SK-N-SH treated with all-trans-retinoic acid at 6 μM for 48 hours (cell line): ENCODE measurements at regions not wholly inside any gene's neighbourhood (a gene's known extent, or its start where the extent isn't known, plus 50 kb on each side); places are given as distances from the start of the nearest gene placed in this dataset.
"Not testable (repeated sequence)": the region's sequence is repeated elsewhere in the genome, so short reads cannot be mapped to it uniquely, and the experiment has no call there.

Source experiments
- ATAC-seq: fragments of 200-7000 bp; cut with Tn5 transposase; 3 replicates; pipeline ENCODE4 v1.9.1; 2020; ENCODE audit warnings: mild to moderate bottlenecking, moderate library complexity
- ARNTL ChIP-seq: fragments of 450-650 bp; formaldehyde crosslinking; IDR thresholded peaks from 2 replicates; pipeline ENCODE4 v1.5.0; 2020; ENCODE audit warnings: low read depth, mild to moderate bottlenecking, moderate library complexity, borderline replicate concordance
- BACH2 ChIP-seq: fragments of 250-450 bp; sonication (Bioruptor Pico); IDR thresholded peaks from 2 replicates; pipeline ENCODE4 v1.9.0; 2021; ENCODE audit warnings: mild to moderate bottlenecking, borderline replicate concordance
- CSDC2 ChIP-seq: fragments of 250-450 bp; sonication (Bioruptor Pico); IDR thresholded peaks from 2 replicates; pipeline ENCODE4 v1.5.0; 2020; ENCODE audit warnings: mild to moderate bottlenecking, moderate library complexity
- ESRRG ChIP-seq: fragments of 250-450 bp; sonication (Bioruptor Pico); IDR thresholded peaks from 2 replicates; pipeline ENCODE4 v1.6.1; 2021; ENCODE audit warnings: mild to moderate bottlenecking
- GLIS3 ChIP-seq: fragments of 250-450 bp; sonication (Bioruptor Pico); IDR thresholded peaks from 2 replicates; pipeline ENCODE4 v1.5.0; 2020; ENCODE audit warnings: mild to moderate bottlenecking, moderate library complexity
- ISL1 ChIP-seq: fragments of 250-450 bp; sonication (Bioruptor Pico); IDR thresholded peaks from 2 replicates; pipeline ENCODE4 v2.1.2; 2022; ENCODE audit warnings: mild to moderate bottlenecking, moderate library complexity
- OSR1 ChIP-seq: fragments of 250-450 bp; sonication (Bioruptor Pico); IDR thresholded peaks from 2 replicates; pipeline ENCODE4 v1.8.0; 2022; ENCODE audit warnings: moderate library complexity, mild to moderate bottlenecking, inconsistent platforms
- PPARA ChIP-seq: fragments of 250-450 bp; sonication (Bioruptor Pico); IDR thresholded peaks from 2 replicates; pipeline ENCODE4 v1.5.0; 2020; ENCODE audit warnings: mild to moderate bottlenecking, borderline replicate concordance
- RARB ChIP-seq: fragments of 250-450 bp; sonication (Bioruptor Pico); IDR thresholded peaks from 2 replicates; pipeline ENCODE4 v1.8.0; 2021; ENCODE audit warnings: mild to moderate bottlenecking, moderate library complexity
- SNAI2 ChIP-seq: fragments of 250-450 bp; sonication (Bioruptor Pico); IDR thresholded peaks from 2 replicates; pipeline ENCODE4 v1.5.0; 2020; ENCODE audit warnings: mild to moderate bottlenecking, moderate library complexity
- TCF4 ChIP-seq: fragments of 250-450 bp; sonication (Bioruptor Pico); IDR thresholded peaks from 2 replicates; pipeline ENCODE4 v1.8.0; 2021; ENCODE audit warnings: mild to moderate bottlenecking, moderate library complexity, borderline replicate concordance
- ZC3H10 ChIP-seq: fragments of 250-450 bp; sonication (Bioruptor Pico); IDR thresholded peaks from 2 replicates; pipeline ENCODE4 v1.5.1; 2021; ENCODE audit warnings: mild to moderate bottlenecking, moderate library complexity
- ZFP3 ChIP-seq: fragments of 250-450 bp; sonication (Bioruptor Pico); IDR thresholded peaks from 2 replicates; pipeline ENCODE4 v1.5.0; 2020; ENCODE audit warnings: mild to moderate bottlenecking, moderate library complexity
- ZFP30 ChIP-seq: fragments of 450-650 bp; formaldehyde crosslinking; IDR thresholded peaks from 2 replicates; pipeline ENCODE4 v1.5.0; 2022; ENCODE audit warnings: mild to moderate bottlenecking, moderate library complexity
- ZNF565 ChIP-seq: fragments of 450-650 bp; formaldehyde crosslinking; conservative IDR thresholded peaks from 2 replicates; pipeline ENCODE4 v1.5.0; 2020; ENCODE audit warnings: low read depth, mild to moderate bottlenecking, moderate library complexity
- ZNF70 ChIP-seq: fragments of 450-650 bp; formaldehyde crosslinking; IDR thresholded peaks from 2 replicates; pipeline ENCODE4 v1.5.0; 2020; ENCODE audit warnings: mild to moderate bottlenecking, moderate library complexity
- TF ChIP-seq, protein P1 (sequence below): fragments of 250-450 bp; sonication (Bioruptor Pico); IDR thresholded peaks from 2 replicates; pipeline ENCODE4 v1.8.0; 2021; ENCODE audit warnings: low read depth, mild to moderate bottlenecking, moderate library complexity, borderline replicate concordance
- TF ChIP-seq, protein P2 (sequence below): fragments of 250-450 bp; sonication (Bioruptor Pico); IDR thresholded peaks from 2 replicates; pipeline ENCODE4 v1.8.0; 2020; ENCODE audit warnings: mild to moderate bottlenecking, moderate library complexity, borderline replicate concordance
- TF ChIP-seq, protein P3 (sequence below): fragments of 250-450 bp; sonication (Bioruptor Pico); IDR thresholded peaks from 2 replicates; pipeline ENCODE4 v1.5.1; 2021; ENCODE audit warnings: mild to moderate bottlenecking, moderate library complexity
- TF ChIP-seq, protein P4 (sequence below): fragments of 250-450 bp; sonication (Bioruptor Pico); IDR thresholded peaks from 2 replicates; pipeline ENCODE4 v1.5.0; 2020; ENCODE audit warnings: mild to moderate bottlenecking, moderate library complexity
- TF ChIP-seq, protein P5 (sequence below): fragments of 250-450 bp; sonication (Bioruptor Pico); IDR thresholded peaks from 2 replicates; pipeline ENCODE4 v1.5.1; 2020; ENCODE audit warnings: low read depth, mild to moderate bottlenecking, moderate library complexity

DNA sequence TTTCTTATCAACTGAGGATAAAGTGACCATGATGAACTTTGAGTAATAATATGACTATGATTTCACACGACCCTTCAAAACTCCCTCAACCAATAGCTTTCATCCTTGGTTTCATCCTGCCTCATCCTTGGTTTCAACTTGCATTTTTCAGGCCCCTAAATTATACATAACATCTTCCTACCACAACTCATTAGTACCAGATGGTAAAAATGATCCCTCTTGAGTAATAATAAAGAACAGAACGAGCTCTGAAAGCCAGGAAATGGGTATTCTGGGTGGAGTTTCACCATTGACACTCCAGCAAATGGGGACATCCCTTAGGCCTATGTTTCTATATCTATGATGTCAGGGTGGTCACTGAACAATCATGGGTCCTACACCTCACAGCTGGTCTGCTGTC lies 72.1 kb upstream of the LMNTD1 start:
- ATAC-seq, result no peak
- no peak for TF ChIP-seq ZFP30
- no peak for TF ChIP-seq TCF4 (CRISPR knock-in tag)
- TF ChIP-seq, protein P1, sequence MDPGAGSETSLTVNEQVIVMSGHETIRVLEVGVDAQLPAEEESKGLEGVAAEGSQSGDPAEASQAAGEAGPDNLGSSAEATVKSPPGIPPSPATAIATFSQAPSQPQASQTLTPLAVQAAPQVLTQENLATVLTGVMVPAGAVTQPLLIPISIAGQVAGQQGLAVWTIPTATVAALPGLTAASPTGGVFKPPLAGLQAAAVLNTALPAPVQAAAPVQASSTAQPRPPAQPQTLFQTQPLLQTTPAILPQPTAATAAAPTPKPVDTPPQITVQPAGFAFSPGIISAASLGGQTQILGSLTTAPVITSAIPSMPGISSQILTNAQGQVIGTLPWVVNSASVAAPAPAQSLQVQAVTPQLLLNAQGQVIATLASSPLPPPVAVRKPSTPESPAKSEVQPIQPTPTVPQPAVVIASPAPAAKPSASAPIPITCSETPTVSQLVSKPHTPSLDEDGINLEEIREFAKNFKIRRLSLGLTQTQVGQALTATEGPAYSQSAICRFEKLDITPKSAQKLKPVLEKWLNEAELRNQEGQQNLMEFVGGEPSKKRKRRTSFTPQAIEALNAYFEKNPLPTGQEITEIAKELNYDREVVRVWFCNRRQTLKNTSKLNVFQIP (CRISPR knock-in tag), result no peak
- no peak for TF ChIP-seq PPARA (CRISPR knock-in tag)
- TF ChIP-seq ZC3H10 (CRISPR knock-in tag), result no peak
- no peak for TF ChIP-seq ISL1 (CRISPR knock-in tag)
- TF ChIP-seq, protein P2, sequence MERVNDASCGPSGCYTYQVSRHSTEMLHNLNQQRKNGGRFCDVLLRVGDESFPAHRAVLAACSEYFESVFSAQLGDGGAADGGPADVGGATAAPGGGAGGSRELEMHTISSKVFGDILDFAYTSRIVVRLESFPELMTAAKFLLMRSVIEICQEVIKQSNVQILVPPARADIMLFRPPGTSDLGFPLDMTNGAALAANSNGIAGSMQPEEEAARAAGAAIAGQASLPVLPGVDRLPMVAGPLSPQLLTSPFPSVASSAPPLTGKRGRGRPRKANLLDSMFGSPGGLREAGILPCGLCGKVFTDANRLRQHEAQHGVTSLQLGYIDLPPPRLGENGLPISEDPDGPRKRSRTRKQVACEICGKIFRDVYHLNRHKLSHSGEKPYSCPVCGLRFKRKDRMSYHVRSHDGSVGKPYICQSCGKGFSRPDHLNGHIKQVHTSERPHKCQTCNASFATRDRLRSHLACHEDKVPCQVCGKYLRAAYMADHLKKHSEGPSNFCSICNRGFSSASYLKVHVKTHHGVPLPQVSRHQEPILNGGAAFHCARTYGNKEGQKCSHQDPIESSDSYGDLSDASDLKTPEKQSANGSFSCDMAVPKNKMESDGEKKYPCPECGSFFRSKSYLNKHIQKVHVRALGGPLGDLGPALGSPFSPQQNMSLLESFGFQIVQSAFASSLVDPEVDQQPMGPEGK (CRISPR knock-in tag), result no peak
- no peak for TF ChIP-seq BACH2
- TF ChIP-seq ARNTL (CRISPR knock-in tag), result no peak
- TF ChIP-seq ZFP3, result no peak
- TF ChIP-seq GLIS3 (CRISPR knock-in tag), result no peak
- TF ChIP-seq SNAI2 (CRISPR knock-in tag), result no peak
- TF ChIP-seq ZNF70, result no peak
- TF ChIP-seq, protein P3, sequence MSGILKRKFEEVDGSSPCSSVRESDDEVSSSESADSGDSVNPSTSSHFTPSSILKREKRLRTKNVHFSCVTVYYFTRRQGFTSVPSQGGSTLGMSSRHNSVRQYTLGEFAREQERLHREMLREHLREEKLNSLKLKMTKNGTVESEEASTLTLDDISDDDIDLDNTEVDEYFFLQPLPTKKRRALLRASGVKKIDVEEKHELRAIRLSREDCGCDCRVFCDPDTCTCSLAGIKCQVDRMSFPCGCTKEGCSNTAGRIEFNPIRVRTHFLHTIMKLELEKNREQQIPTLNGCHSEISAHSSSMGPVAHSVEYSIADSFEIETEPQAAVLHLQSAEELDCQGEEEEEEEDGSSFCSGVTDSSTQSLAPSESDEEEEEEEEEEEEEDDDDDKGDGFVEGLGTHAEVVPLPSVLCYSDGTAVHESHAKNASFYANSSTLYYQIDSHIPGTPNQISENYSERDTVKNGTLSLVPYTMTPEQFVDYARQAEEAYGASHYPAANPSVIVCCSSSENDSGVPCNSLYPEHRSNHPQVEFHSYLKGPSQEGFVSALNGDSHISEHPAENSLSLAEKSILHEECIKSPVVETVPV (CRISPR knock-in tag), result no peak
- TF ChIP-seq CSDC2 (CRISPR knock-in tag), result no peak
- TF ChIP-seq, protein P4, sequence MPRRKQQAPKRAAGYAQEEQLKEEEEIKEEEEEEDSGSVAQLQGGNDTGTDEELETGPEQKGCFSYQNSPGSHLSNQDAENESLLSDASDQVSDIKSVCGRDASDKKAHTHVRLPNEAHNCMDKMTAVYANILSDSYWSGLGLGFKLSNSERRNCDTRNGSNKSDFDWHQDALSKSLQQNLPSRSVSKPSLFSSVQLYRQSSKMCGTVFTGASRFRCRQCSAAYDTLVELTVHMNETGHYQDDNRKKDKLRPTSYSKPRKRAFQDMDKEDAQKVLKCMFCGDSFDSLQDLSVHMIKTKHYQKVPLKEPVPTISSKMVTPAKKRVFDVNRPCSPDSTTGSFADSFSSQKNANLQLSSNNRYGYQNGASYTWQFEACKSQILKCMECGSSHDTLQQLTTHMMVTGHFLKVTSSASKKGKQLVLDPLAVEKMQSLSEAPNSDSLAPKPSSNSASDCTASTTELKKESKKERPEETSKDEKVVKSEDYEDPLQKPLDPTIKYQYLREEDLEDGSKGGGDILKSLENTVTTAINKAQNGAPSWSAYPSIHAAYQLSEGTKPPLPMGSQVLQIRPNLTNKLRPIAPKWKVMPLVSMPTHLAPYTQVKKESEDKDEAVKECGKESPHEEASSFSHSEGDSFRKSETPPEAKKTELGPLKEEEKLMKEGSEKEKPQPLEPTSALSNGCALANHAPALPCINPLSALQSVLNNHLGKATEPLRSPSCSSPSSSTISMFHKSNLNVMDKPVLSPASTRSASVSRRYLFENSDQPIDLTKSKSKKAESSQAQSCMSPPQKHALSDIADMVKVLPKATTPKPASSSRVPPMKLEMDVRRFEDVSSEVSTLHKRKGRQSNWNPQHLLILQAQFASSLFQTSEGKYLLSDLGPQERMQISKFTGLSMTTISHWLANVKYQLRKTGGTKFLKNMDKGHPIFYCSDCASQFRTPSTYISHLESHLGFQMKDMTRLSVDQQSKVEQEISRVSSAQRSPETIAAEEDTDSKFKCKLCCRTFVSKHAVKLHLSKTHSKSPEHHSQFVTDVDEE (CRISPR knock-in tag), result no peak
- TF ChIP-seq, all 23 proteins: peak for 0

DNA sequence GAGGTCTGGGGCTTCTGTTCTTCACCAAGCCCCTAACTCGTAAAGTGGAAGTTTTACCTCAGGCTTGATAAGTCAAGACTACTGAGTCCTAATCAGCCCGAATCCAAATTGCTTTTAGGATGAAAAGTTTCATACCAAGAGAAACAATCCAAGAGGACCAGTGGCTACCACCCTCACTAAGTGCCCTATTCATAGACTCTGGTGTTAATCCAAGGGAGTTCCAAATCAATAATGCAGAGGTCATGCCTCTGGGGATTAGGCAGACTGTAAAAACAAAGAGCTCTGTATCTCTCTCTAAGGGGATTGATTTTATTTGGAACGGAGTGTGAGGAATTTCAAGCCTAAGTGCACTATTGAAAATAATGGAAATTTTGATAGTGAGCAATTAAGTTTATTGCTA lies 76.3 kb upstream of the LMNTD1 start:
- ATAC-seq, result no peak
- TF ChIP-seq ARNTL (CRISPR knock-in tag) (no peak), RARB (CRISPR knock-in tag) (no peak), ZNF70 (no peak), ZC3H10 (CRISPR knock-in tag) (no peak), ZNF565 (CRISPR knock-in tag) (no peak), SNAI2 (CRISPR knock-in tag) (no peak), OSR1 (CRISPR knock-in tag) (no peak), ESRRG (CRISPR knock-in tag) (no peak), PPARA (CRISPR knock-in tag) (no peak), ZFP30 (no peak)
- TF ChIP-seq, protein P3 (CRISPR knock-in tag), result no peak
- TF ChIP-seq, protein P2 (CRISPR knock-in tag), result no peak
- TF ChIP-seq, protein P5, sequence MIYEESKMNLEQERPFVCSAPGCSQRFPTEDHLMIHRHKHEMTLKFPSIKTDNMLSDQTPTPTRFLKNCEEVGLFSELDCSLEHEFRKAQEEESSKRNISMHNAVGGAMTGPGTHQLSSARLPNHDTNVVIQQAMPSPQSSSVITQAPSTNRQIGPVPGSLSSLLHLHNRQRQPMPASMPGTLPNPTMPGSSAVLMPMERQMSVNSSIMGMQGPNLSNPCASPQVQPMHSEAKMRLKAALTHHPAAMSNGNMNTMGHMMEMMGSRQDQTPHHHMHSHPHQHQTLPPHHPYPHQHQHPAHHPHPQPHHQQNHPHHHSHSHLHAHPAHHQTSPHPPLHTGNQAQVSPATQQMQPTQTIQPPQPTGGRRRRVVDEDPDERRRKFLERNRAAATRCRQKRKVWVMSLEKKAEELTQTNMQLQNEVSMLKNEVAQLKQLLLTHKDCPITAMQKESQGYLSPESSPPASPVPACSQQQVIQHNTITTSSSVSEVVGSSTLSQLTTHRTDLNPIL (CRISPR knock-in tag), result no peak

DNA sequence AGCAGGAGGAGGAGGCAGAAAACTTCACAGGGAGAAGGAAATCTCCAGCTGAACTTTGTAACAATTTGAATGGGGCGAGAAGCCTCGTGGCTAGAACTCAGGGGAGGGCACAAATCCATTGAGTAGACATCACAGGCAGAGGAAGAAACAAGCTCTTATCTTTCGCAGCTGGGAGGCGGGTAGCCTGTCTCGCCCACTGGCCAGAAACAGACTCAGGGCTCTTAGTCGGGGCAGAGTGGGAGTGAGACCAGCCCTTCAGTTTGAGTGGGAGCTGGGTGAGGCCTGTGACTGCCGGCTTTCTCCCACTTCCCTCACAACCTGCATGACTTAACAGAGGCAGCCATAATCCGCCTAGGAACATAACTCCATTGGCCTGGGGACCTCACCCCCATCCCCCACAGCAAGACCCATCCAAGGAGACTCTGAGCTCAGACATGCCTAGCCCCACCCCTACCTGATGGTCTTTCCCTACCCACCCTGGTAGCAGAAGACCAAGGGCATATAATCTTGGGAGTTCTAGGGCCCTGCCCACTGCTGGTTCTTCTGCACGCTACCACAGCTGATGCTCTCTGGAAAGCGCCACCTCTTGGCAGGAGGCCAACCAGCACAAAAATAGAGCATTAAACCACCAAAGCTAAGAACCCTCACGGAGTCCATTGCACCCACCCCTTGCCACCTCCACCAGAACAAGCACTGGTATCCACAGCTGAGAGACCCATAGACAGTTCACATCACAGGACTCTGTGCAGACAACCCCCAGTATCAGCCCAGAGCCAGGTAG lies 77.8 kb upstream of the LMNTD1 start:
- ATAC-seq, result not testable (repeated sequence)

DNA sequence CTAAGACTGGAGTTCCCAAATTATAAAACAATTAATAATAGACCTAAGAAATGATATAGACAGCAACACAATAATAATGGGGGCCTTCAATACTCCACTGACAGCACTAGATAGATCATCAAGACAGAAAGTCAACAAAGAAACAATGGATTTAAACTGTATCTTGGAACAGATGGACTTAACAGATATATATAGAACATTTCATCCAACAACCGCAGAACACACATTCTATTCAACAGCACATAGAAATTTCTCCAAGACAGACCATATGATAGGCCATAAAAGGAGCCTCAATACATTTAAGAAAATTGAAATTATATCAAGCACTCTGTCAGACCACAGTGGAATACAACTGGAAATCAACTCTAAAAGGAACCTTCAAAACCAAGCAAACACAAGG lies 80.1 kb upstream of the LMNTD1 start:
- not testable (repeated sequence) for ATAC-seq
